ENCODE measurements at regions not wholly inside any gene's neighbourhood (a gene's known extent, or its start where the extent isn't known, plus 50 kb on each side); places are given as distances from the start of the nearest gene placed in this dataset.

DNA sequence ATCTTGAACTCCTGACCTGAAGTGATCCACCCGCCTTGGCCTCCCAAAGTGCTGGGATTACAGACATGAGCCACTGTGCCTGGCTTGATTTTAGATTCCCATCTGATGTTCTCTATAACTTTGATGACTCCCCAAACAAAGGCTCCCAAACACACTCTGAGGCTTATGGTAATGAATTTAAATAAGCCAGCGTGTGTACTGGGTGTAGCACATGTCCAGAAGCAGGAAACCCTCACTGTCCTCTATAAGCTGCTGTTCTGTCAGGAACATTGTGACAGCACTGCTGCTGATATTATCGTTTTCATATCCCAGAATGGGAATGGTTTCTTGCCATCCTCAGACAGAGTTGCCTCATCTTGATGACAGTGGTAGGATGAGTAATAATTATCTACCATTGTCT, 54.1 kb upstream of the SALL4 start:
- TF ChIP-seq NR2F2 (IDR thresholded peaks at IDR 0.05): no peak
- TF ChIP-seq, protein P1, sequence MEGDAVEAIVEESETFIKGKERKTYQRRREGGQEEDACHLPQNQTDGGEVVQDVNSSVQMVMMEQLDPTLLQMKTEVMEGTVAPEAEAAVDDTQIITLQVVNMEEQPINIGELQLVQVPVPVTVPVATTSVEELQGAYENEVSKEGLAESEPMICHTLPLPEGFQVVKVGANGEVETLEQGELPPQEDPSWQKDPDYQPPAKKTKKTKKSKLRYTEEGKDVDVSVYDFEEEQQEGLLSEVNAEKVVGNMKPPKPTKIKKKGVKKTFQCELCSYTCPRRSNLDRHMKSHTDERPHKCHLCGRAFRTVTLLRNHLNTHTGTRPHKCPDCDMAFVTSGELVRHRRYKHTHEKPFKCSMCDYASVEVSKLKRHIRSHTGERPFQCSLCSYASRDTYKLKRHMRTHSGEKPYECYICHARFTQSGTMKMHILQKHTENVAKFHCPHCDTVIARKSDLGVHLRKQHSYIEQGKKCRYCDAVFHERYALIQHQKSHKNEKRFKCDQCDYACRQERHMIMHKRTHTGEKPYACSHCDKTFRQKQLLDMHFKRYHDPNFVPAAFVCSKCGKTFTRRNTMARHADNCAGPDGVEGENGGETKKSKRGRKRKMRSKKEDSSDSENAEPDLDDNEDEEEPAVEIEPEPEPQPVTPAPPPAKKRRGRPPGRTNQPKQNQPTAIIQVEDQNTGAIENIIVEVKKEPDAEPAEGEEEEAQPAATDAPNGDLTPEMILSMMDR (IDR thresholded peaks at IDR 0.05; ENCODE audit: low read depth, low read length, missing input control): no peak
- TF ChIP-seq, protein P2, sequence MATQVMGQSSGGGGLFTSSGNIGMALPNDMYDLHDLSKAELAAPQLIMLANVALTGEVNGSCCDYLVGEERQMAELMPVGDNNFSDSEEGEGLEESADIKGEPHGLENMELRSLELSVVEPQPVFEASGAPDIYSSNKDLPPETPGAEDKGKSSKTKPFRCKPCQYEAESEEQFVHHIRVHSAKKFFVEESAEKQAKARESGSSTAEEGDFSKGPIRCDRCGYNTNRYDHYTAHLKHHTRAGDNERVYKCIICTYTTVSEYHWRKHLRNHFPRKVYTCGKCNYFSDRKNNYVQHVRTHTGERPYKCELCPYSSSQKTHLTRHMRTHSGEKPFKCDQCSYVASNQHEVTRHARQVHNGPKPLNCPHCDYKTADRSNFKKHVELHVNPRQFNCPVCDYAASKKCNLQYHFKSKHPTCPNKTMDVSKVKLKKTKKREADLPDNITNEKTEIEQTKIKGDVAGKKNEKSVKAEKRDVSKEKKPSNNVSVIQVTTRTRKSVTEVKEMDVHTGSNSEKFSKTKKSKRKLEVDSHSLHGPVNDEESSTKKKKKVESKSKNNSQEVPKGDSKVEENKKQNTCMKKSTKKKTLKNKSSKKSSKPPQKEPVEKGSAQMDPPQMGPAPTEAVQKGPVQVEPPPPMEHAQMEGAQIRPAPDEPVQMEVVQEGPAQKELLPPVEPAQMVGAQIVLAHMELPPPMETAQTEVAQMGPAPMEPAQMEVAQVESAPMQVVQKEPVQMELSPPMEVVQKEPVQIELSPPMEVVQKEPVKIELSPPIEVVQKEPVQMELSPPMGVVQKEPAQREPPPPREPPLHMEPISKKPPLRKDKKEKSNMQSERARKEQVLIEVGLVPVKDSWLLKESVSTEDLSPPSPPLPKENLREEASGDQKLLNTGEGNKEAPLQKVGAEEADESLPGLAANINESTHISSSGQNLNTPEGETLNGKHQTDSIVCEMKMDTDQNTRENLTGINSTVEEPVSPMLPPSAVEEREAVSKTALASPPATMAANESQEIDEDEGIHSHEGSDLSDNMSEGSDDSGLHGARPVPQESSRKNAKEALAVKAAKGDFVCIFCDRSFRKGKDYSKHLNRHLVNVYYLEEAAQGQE (IDR thresholded peaks at IDR 0.05): no peak
- TF ChIP-seq FOXA1 (IDR thresholded peaks at IDR 0.05): no peak
- TF ChIP-seq, protein P3, sequence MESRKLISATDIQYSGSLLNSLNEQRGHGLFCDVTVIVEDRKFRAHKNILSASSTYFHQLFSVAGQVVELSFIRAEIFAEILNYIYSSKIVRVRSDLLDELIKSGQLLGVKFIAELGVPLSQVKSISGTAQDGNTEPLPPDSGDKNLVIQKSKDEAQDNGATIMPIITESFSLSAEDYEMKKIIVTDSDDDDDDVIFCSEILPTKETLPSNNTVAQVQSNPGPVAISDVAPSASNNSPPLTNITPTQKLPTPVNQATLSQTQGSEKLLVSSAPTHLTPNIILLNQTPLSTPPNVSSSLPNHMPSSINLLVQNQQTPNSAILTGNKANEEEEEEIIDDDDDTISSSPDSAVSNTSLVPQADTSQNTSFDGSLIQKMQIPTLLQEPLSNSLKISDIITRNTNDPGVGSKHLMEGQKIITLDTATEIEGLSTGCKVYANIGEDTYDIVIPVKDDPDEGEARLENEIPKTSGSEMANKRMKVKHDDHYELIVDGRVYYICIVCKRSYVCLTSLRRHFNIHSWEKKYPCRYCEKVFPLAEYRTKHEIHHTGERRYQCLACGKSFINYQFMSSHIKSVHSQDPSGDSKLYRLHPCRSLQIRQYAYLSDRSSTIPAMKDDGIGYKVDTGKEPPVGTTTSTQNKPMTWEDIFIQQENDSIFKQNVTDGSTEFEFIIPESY (IDR thresholded peaks at IDR 0.05): no peak
- TF ChIP-seq, protein P4, sequence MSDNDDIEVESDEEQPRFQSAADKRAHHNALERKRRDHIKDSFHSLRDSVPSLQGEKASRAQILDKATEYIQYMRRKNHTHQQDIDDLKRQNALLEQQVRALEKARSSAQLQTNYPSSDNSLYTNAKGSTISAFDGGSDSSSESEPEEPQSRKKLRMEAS (IDR thresholded peaks at IDR 0.05): no peak
- no peak for TF ChIP-seq TAF1 (conservative IDR thresholded peaks at IDR 0.05)
- no peak for TF ChIP-seq RAD21 (IDR thresholded peaks at IDR 0.05)
- TF ChIP-seq SP1 (IDR thresholded peaks at IDR 0.05): no peak
- no peak for TF ChIP-seq HNF4A (conservative IDR thresholded peaks at IDR 0.05)
- no peak for TF ChIP-seq JUND (IDR thresholded peaks at IDR 0.05)

All from liver (tissue), 3 donors.